ENCODE measurements at regions not wholly inside any gene's neighbourhood (a gene's known extent, or its start where the extent isn't known, plus 50 kb on each side); places are given as distances from the start of the nearest gene placed in this dataset.

GRCh38 chrX:139213241-139213709, 317.3 kb upstream of the F9 start:
- TF ChIP-seq, protein P1, sequence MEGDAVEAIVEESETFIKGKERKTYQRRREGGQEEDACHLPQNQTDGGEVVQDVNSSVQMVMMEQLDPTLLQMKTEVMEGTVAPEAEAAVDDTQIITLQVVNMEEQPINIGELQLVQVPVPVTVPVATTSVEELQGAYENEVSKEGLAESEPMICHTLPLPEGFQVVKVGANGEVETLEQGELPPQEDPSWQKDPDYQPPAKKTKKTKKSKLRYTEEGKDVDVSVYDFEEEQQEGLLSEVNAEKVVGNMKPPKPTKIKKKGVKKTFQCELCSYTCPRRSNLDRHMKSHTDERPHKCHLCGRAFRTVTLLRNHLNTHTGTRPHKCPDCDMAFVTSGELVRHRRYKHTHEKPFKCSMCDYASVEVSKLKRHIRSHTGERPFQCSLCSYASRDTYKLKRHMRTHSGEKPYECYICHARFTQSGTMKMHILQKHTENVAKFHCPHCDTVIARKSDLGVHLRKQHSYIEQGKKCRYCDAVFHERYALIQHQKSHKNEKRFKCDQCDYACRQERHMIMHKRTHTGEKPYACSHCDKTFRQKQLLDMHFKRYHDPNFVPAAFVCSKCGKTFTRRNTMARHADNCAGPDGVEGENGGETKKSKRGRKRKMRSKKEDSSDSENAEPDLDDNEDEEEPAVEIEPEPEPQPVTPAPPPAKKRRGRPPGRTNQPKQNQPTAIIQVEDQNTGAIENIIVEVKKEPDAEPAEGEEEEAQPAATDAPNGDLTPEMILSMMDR (IDR thresholded peaks at IDR 0.05) = no peak
- TF ChIP-seq POLR2AphosphoS5 (IDR thresholded peaks at IDR 0.05) (no peak), POLR2A (IDR thresholded peaks at IDR 0.05) (no peak), EP300 (IDR thresholded peaks at IDR 0.05; ENCODE audit: low read depth) (no peak)

All from transverse colon (tissue), 4 donors.